HG03066 (cell line): ENCODE measurements at regions not wholly inside any gene's neighbourhood (a gene's known extent, or its start where the extent isn't known, plus 50 kb on each side); places are given as distances from the start of the nearest gene placed in this dataset.

Source experiments
- ATAC-seq: cut with Tn5 transposase; IDR thresholded peaks from one replicate; pipeline ENCODE4 v1.9.1; 2021; ENCODE audit warnings: low read depth; ENCODE audit not compliant: unreplicated experiment

GRCh38 chr4:46684041-46684440, 225.0 kb downstream of the COX7B2 start:
- ATAC-seq: no peak

- no peak for ATAC-seq
Observed at GRCh38 chr4:46676364-46676763, 232.7 kb downstream of the COX7B2 start.

DNA sequence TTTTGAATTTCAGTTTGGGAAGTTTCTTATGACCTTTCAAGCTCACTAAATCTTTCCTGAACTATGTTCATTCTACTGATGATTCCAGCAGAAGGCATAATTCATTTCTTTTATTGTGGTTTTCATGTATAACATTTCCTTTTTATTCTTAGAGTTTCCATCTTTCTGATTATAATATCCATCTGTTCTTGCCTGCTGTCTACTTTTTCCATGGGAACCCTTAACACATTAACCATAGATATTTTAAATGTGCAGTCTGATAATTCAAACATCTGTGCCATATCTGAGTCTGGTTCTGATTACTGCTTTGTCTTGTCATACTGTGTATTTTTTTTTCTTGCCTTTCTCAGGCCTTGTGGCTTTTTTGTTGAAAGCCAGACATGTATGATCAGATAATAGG, 234.7 kb downstream of the COX7B2 start:
- no peak for ATAC-seq

DNA sequence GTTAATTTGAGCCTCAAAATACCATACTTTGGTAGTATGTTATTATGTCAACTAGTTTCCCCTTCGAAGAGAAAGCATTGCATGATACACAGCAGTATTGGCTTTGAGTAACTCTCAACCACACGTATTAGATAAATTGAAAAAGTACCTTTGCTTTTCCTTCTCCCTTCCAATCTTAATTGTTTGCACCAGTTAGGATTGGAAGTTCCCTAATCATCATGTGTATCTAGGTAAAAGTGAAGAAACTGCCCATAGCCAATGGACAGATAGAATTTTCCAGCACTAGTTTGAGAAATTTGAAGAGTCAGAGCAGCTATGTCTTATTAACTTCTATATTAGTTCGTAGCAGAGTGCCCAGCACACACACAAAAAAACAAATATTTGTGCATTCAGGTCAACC, 241.3 kb downstream of the COX7B2 start:
- ATAC-seq: no peak

- ATAC-seq: no peak
Observed at GRCh38 chr4:46656071-46656470, 253.0 kb downstream of the COX7B2 start.

GRCh38 chr4:46653842-46654241, 255.2 kb downstream of the COX7B2 start:
- ATAC-seq: no peak

- ATAC-seq: no peak
Observed at GRCh38 chr4:46649390-46649789, 259.5 kb upstream of the GABRA2 start.

DNA sequence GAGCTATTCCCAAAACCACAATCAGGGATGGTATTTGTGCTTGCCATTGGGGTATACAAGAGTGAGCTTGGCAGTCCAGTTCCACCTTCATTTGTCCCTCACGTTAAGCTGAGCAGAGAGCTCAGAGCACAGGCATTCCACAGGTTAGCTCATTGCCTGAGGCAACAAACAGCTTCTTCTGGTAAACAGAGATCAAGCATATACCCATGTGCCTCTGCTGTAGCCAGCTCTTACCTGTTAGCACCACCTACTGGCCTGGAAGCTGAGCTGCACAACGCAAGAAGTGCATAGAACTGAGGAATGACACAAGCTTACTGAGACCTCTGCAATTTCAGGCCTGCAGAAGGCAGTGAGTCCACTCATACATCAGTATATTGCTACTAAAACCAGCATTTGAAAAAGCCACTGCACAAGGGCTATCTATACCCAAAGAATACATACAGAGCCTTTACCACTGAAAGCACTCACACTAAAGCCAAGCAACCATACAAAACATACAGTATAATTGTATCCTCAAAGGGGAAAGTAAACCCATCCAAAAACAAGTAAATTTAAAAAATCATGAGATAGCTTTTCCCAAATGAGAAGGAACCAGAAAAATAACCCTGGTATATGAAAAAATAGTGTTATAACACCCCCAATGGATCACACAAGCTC, 258.3 kb upstream of the GABRA2 start:
- peak; percentile 89 for ATAC-seq

DNA sequence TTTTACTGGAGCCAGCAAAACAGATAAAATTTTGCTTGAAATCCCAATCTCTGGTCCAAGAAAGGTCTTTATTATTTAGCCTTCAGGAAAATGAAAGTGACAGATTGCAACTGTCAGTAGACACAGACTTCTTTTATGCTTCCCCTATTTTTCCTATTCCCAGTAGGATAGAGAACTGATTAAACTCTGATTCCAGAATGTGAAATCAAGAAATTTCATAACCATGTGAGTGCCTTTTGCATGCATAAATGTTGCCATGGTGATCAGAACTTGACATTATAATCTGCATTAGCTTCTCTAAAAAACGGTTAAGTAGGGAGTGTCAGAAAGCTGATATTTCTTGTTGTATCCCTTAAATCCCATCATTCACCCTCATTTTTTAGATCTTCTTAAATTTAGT, 255.2 kb upstream of the GABRA2 start:
- no peak for ATAC-seq
